Type B pancreatic cell (in vitro differentiated cells): ENCODE measurements at regions not wholly inside any gene's neighbourhood (a gene's known extent, or its start where the extent isn't known, plus 50 kb on each side); places are given as distances from the start of the nearest gene placed in this dataset.

Experiments
- DNase-seq: peaks from one replicate; pipeline ENCODE4 v3.0.0; 2021; ENCODE audit warnings: mixed read lengths; ENCODE audit not compliant: unreplicated experiment; ENCODE audit errors: extremely low spot score
- H3K27ac Mint-ChIP-seq: 2 replicates; pipeline ENCODE4 v1.8.0; 2021; ENCODE audit warnings: mild to moderate bottlenecking, mixed read lengths
- H3K27me3 Mint-ChIP-seq: 2 replicates; pipeline ENCODE4 v1.8.0; 2021; ENCODE audit warnings: mixed read lengths
- H3K36me3 Mint-ChIP-seq: 2 replicates; pipeline ENCODE4 v1.8.0; 2021; ENCODE audit warnings: mixed read lengths
- H3K4me1 Mint-ChIP-seq: one replicate; pipeline ENCODE4 v1.8.0; 2021; ENCODE audit warnings: mixed read lengths; ENCODE audit not compliant: unreplicated experiment
- H3K4me3 Mint-ChIP-seq: 2 replicates; pipeline ENCODE4 v1.8.0; 2021; ENCODE audit warnings: mild to moderate bottlenecking, mixed read lengths
- H3K9me3 Mint-ChIP-seq: 2 replicates; pipeline ENCODE4 v1.8.0; 2021; ENCODE audit warnings: mixed read lengths
- TF ChIP-seq, protein P1 (sequence below): fragments of 200-600 bp; sonication (generic); conservative IDR thresholded peaks from 2 replicates; pipeline ENCODE4 v1.5.0; 2021; ENCODE audit warnings: antibody characterized with exemption, mild to moderate bottlenecking

GRCh38 chr2:239669899-239670460 is 269.2 kb upstream of the HDAC4 start:
- H3K27ac Mint-ChIP-seq: no peak overlapping the region
- TF ChIP-seq, protein P1, sequence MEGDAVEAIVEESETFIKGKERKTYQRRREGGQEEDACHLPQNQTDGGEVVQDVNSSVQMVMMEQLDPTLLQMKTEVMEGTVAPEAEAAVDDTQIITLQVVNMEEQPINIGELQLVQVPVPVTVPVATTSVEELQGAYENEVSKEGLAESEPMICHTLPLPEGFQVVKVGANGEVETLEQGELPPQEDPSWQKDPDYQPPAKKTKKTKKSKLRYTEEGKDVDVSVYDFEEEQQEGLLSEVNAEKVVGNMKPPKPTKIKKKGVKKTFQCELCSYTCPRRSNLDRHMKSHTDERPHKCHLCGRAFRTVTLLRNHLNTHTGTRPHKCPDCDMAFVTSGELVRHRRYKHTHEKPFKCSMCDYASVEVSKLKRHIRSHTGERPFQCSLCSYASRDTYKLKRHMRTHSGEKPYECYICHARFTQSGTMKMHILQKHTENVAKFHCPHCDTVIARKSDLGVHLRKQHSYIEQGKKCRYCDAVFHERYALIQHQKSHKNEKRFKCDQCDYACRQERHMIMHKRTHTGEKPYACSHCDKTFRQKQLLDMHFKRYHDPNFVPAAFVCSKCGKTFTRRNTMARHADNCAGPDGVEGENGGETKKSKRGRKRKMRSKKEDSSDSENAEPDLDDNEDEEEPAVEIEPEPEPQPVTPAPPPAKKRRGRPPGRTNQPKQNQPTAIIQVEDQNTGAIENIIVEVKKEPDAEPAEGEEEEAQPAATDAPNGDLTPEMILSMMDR: no peak

DNA sequence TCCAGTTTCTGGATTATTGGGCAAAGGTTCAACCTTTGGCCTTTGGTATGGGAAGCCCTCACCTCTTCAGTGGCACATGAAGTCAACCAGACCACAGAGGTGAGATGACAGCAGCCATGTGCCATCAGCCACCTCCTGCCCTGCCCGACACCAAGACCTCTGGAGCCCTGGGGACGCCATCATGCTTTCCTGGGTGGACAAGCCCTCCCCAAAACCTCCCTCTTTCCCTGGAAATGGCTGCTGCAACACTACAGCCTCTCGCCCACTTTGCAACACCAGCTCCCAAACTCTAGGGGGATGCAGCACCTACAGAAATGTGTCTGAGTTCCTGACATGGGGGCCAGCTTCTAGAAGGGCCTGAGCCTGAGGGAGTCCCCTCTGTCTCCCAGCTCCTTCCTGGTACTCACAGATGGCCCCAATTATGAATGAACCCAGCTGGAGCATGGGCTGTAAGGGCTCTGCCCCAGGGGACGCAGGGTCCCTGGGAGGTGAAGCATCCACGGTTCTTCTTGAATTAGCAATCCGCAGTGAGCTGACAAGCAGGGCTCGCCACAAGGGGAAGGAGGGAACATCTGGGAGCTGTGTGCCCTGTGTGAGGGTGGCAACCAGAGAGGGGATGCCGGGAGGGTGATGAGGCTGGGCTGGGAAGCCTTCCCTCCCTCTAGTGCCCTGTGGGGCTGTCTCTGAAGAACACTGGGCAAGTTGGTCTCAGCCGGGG is 268.5 kb upstream of the HDAC4 start:
- DNase-seq: peak; percentile 58
- TF ChIP-seq, protein P1: no peak
- H3K27ac Mint-ChIP-seq: no peak overlapping the region
- H3K9me3 Mint-ChIP-seq: no peaks in the 10 kb centered on the region
- no peak overlapping the region for H3K4me3 Mint-ChIP-seq
- H3K27me3 Mint-ChIP-seq: peaks cover 7% of the 10 kb centered on the region
- H3K36me3 Mint-ChIP-seq: no peaks in the 10 kb centered on the region
- H3K4me1 Mint-ChIP-seq: no peaks in the 10 kb centered on the region

More at GRCh38 chr2:239669899-239670460, 269.2 kb upstream of the HDAC4 start:
- Mint-ChIP-seq H3K9me3 (no peaks in the 10 kb centered on the region), H3K4me3 (no peak overlapping the region), H3K4me1 (no peaks in the 10 kb centered on the region), H3K27me3 (peaks cover 7% of the 10 kb centered on the region), H3K36me3 (no peaks in the 10 kb centered on the region)
- peak; percentile 60 for DNase-seq

GRCh38 chr2:239668651-239669050 is 267.8 kb upstream of the HDAC4 start:
- H3K36me3 Mint-ChIP-seq: no peaks in the 10 kb centered on the region
- no peak for DNase-seq
- H3K4me3 Mint-ChIP-seq: no peak overlapping the region
- TF ChIP-seq, protein P1: no peak
- peaks cover 7% of the 10 kb centered on the region for H3K27me3 Mint-ChIP-seq
- H3K9me3 Mint-ChIP-seq: no peaks in the 10 kb centered on the region
- H3K4me1 Mint-ChIP-seq: no peaks in the 10 kb centered on the region
- no peak overlapping the region for H3K27ac Mint-ChIP-seq

DNA sequence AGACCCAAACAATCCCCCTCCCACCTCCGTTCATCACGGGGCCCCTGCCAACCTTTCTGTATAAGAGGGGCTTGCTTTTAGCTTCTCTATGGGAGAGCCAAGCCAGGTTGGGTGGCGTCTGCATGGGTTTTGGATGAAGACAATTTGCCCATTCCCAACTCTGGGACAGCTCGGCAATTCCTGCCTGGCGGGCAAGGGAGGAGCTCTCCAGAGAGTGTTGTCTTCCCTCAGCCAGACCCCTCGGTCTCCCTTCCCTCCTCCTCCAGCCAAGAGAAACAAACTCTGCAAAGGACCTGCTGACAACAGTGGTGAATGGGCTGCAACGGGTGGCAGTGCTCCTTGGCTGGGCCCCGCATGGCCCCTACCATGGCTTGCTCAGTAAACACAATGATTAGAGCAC is 267.2 kb upstream of the HDAC4 start:
- DNase-seq: peak; percentile 60
- Mint-ChIP-seq H3K27ac (no peak overlapping the region), H3K4me1 (peaks cover 1% of the 10 kb centered on the region), H3K36me3 (no peaks in the 10 kb centered on the region), H3K4me3 (no peak overlapping the region), H3K9me3 (no peaks in the 10 kb centered on the region), H3K27me3 (peaks cover 10% of the 10 kb centered on the region)
- TF ChIP-seq, protein P1: no peak

DNA sequence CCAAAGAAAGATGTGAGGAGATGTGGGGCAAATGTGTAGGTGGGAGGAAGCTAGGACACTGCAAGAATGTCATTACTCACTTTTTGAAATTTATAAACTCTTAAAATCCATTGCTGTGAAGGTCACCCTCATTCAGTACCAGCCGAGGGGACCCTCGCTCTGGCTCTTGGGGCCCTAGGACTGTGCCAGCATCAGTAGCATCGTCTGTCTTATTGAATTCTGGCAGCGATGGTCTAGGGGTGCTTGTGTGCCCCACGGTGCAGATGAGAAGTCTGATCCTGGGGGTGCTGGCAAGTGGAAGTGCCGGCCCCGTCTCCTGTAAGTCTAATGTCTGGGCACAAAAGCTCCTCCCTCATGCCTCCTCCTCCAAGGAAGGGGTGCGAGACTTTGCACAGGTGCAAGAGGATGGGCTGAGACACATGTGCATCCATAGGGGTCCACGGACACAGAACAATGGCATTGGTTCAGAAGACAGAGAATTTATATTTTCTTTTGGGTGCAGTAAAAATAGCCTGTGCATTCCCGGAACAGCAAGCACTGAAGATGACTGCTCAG is 266.7 kb upstream of the HDAC4 start:
- no peak overlapping the region for H3K27ac Mint-ChIP-seq
- H3K4me3 Mint-ChIP-seq: no peak overlapping the region
- no peaks in the 10 kb centered on the region for H3K36me3 Mint-ChIP-seq
- TF ChIP-seq, protein P1: no peak
- peaks cover 6% of the 10 kb centered on the region for H3K4me1 Mint-ChIP-seq
- no peaks in the 10 kb centered on the region for H3K9me3 Mint-ChIP-seq
- H3K27me3 Mint-ChIP-seq: peaks cover 16% of the 10 kb centered on the region
- peak; percentile 44 for DNase-seq
